ENCODE measurements at regions not wholly inside any gene's neighbourhood (a gene's known extent, or its start where the extent isn't known, plus 50 kb on each side); places are given as distances from the start of the nearest gene placed in this dataset.

GRCh38 chr4:176409627-176410026, 89.9 kb downstream of the SPCS3 start:
- CTCF ChIA-PET: no interaction called here

GRCh38 chr4:176413171-176413570, 93.4 kb downstream of the SPCS3 start:
- in situ Hi-C loops (cut with HindIII; ENCODE audit: low pct_unique_long_range_greater_than_20kb, low sequenced_read_pairs): no loop called here
- no peak for DNase-seq (ENCODE audit: low read depth, low spot score)
- no TSS peak for BruUV-seq (replicated peaks)
- ChIA-PET CTCF (no interaction called here), POLR2A (no interaction called here)
- Histone ChIP-seq H3K4me3 (ENCODE audit: low read depth in 2 of 2, low read length in 2 of 2) (no peak overlapping the region), H3K36me3 (ENCODE audit: control insufficient read depth, insufficient read depth, low read length) (no peaks in the 10 kb centered on the region), H3K27ac (ENCODE audit: low read length) (no peak overlapping the region), H3K9me3 (ENCODE audit: control insufficient read depth, insufficient read depth, low read depth, low read length) (no peaks in the 10 kb centered on the region), H3K4me1 (ENCODE audit: control insufficient read depth, insufficient read depth, low read length) (no peaks in the 10 kb centered on the region), H3K27me3 (ENCODE audit: control insufficient read depth, insufficient read depth, low read length) (no peaks in the 10 kb centered on the region)
- TF ChIP-seq POLR2AphosphoS5 (IDR thresholded peaks at IDR 0.05; ENCODE audit: low read depth, low read length): no peak
- no peak for TF ChIP-seq CTCF (IDR thresholded peaks at IDR 0.05)
- no peak for TF ChIP-seq REST (IDR thresholded peaks at IDR 0.05; ENCODE audit: insufficient read depth in 1 of 2, low read depth in 2 of 2, low read length in 1 of 2)
- no peak for ATAC-seq
- intact Hi-C loops (cut with micrococcal nuclease; ENCODE audit: unreplicated experiment): no loop called here

More at GRCh38 chr4:176409627-176410026, 89.9 kb downstream of the SPCS3 start:
- Histone ChIP-seq H3K27ac (ENCODE audit: low read length) (no peak overlapping the region), H3K27me3 (ENCODE audit: control insufficient read depth, insufficient read depth, low read length) (no peaks in the 10 kb centered on the region), H3K4me3 (ENCODE audit: low read depth in 2 of 2, low read length in 2 of 2) (no peak overlapping the region), H3K36me3 (ENCODE audit: control insufficient read depth, insufficient read depth, low read length) (no peaks in the 10 kb centered on the region), H3K9me3 (ENCODE audit: control insufficient read depth, insufficient read depth, low read depth, low read length) (no peaks in the 10 kb centered on the region), H3K4me1 (ENCODE audit: control insufficient read depth, insufficient read depth, low read length) (no peaks in the 10 kb centered on the region)
- TF ChIP-seq CTCF (IDR thresholded peaks at IDR 0.05): no peak
- no TSS peak for BruUV-seq (replicated peaks)
- POLR2A ChIA-PET: no interaction called here
- intact Hi-C loops (cut with micrococcal nuclease; ENCODE audit: unreplicated experiment) (no loop called here), in situ Hi-C loops (cut with HindIII; ENCODE audit: low pct_unique_long_range_greater_than_20kb, low sequenced_read_pairs) (no loop called here)
- no peak for DNase-seq (ENCODE audit: low read depth, low spot score)
- ATAC-seq: no peak

GRCh38 chr4:176422001-176422400, 102.2 kb downstream of the SPCS3 start:
- TF ChIP-seq POLR2AphosphoS5 (IDR thresholded peaks at IDR 0.05; ENCODE audit: low read depth, low read length): no peak
- TF ChIP-seq SIN3A (IDR thresholded peaks at IDR 0.05; ENCODE audit: borderline replicate concordance, insufficient read depth, low read depth, low read length): no peak
- TF ChIP-seq TCF7L2 (IDR thresholded peaks at IDR 0.05; ENCODE audit: low read depth, low read length): no peak
- no peak for TF ChIP-seq REST (IDR thresholded peaks at IDR 0.05; ENCODE audit: insufficient read depth in 1 of 2, low read depth in 2 of 2, low read length in 1 of 2)
- no peak for TF ChIP-seq CTCF (IDR thresholded peaks at IDR 0.05)
- H3K4me3 ChIP-seq (ENCODE audit: low read depth in 2 of 2, low read length in 2 of 2): no peak overlapping the region
- H3K27me3 ChIP-seq (ENCODE audit: control insufficient read depth, insufficient read depth, low read length): no peaks in the 10 kb centered on the region
- ATAC-seq (no peak), DNase-seq (ENCODE audit: low read depth, low spot score) (no peak)
- intact Hi-C loops (cut with micrococcal nuclease; ENCODE audit: unreplicated experiment): no loop called here
- CTCF ChIA-PET: no interaction called here
- in situ Hi-C loops (cut with HindIII; ENCODE audit: low pct_unique_long_range_greater_than_20kb, low sequenced_read_pairs): no loop called here
- H3K4me1 ChIP-seq (ENCODE audit: control insufficient read depth, insufficient read depth, low read length): no peaks in the 10 kb centered on the region
- POLR2A ChIA-PET: no interaction called here
- no peaks in the 10 kb centered on the region for H3K9me3 ChIP-seq (ENCODE audit: control insufficient read depth, insufficient read depth, low read depth, low read length)
- BruUV-seq (replicated peaks): no TSS peak
- H3K27ac ChIP-seq (ENCODE audit: low read length): no peak overlapping the region
- H3K36me3 ChIP-seq (ENCODE audit: control insufficient read depth, insufficient read depth, low read length): no peaks in the 10 kb centered on the region

Data from Panc1 (cell line).